ELR (cell line): ENCODE measurements at regions not wholly inside any gene's neighbourhood (a gene's known extent, or its start where the extent isn't known, plus 50 kb on each side); places are given as distances from the start of the nearest gene placed in this dataset.
"Not testable (repeated sequence)": the region's sequence is repeated elsewhere in the genome, so short reads cannot be mapped to it uniquely, and the experiment has no call there.

Experiments
- DNase-seq: peaks from one replicate; pipeline ENCODE4 v3.0.0-alpha.2; 2015; ENCODE audit warnings: low read depth

DNA sequence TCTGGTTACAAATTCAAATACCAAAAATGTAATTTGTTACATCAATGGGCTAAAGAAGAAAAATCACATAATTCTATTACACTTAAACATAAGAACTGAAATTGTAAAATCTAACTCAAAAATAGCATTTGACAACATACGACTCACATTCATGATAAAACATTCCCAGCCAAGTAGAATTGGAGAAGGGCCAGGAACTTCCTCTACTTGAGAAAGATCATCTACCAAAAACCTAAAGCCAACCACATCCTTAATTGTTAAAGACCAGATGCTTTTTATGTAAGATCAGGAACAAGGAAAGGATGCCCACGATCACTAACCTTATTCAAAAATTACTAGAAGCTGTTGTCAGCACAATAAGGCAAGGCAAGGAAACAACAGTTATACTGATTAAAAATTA is 1819.8 kb upstream of the C9orf72 start:
- DNase-seq = peak; percentile 21

GRCh38 chr9:29394855-29395254 is 1821.6 kb upstream of the C9orf72 start:
- no peak for DNase-seq

- DNase-seq = no peak
Measured at GRCh38 chr9:29397148-29397547, 1823.9 kb upstream of the C9orf72 start.

DNA sequence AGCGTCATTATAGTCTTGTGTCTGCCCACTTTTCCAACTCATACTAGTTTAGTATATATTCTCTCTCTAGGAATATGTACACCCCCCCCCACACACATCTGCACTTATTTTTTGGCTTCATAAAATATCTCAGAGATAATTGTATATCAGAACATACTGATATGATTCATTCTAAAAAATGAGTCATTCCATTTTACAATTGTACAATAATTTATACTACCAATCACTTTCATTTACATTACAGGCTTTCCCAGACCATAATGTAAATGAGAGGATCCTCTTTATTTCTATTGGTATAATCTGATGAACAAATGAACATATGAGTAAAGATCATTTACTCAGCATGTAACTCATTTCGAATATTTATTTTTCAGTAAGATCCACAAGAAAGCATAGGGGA is 1842.9 kb upstream of the C9orf72 start:
- DNase-seq = no peak

DNA sequence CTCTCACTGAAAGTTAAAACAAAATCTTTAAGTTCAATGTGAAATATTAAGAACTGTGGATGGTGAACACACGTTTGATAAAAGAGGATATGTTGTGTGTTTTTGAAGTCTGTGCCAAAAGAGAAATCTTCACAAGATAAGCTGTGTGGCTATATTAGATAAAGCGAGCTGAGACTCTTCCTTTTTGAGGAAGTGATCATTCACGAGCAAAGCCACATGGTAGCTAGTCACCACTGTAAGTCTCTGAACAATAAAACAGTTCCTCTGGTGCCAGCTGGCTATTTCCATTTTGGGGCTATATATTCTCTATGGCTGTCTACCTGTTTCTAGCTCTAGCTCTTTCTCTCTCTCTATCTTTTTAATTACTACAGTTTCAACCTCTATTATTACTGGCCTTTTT is 1849.2 kb upstream of the C9orf72 start:
- no peak for DNase-seq

DNA sequence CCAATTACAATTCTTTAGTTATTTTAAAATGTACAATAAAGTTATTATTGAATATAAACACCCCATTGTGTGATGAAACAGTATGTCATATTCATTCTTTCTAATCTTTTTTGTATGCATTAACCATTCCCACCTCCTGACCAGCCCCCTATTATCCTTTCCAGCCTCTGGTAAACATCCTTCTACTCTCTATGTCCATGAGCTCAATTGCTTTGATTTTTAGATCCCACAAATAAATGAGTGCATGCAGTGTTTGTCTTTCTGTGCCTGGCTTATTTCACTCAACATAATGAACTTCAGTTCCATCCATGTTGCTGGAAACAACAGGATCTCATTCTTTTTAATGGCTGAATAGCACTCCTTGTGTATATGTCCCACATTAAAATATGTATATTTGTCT is 1858.9 kb upstream of the C9orf72 start:
- DNase-seq = no peak

DNA sequence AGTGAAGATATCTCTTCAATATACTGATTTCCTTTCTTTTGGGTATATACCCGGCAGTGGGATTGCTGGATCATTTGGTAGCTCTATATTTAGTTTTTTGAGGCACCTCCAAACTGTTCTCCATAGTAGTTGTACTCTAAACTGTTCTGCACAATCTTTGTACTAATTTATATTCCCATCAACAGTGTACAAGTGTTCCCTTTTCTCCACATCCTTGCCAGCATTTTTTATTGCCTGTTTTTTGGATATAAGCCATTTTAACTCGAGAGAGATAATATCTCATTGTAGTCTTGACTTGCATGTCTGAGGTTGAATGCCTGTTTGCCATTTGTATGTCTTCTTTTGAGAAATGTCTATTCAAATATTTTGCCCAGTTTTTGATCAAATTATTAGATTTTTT is 1859.4 kb upstream of the C9orf72 start:
- not testable (repeated sequence) for DNase-seq

- no peak for DNase-seq
Measured at GRCh38 chr9:29435368-29435767, 1862.1 kb upstream of the C9orf72 start.

- DNase-seq = no peak
Measured at GRCh38 chr9:29437526-29437925, 1864.2 kb upstream of the C9orf72 start.

- DNase-seq = peak; percentile 39
Measured at GRCh38 chr9:29439961-29440360, 1866.7 kb upstream of the C9orf72 start.

- no peak for DNase-seq
Measured at GRCh38 chr9:29440449-29440848, 1867.2 kb upstream of the C9orf72 start.

- no peak for DNase-seq
Measured at GRCh38 chr9:29445751-29446150, 1872.5 kb upstream of the C9orf72 start.

GRCh38 chr9:29449306-29449705 is 1876.0 kb upstream of the C9orf72 start:
- DNase-seq = no peak

DNA sequence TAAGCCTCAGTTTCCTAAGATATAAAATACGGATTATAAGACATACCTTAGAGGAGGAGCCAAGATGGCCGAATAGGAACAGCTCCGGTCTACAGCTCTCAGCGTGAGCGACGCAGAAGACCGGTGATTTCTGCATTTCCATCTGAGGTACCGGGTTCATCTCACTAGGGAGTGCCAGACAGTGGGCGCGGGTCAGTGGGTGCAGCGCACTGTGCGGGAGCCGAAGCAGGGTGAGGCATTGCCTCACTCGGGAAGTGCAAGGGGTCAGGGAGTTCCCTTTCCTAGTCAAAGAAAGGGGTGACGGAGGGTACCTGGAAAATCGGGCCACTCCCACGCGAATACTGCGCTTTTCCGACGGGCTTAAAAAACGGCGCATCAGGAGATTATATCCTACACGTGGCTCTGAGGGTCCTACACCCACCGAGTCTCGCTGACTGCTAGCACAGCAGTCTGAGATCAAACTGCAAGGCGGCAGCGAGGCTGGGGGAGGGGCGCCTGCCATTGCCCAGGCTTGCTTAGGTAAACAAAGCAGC is 1877.1 kb upstream of the C9orf72 start:
- not testable (repeated sequence) for DNase-seq

GRCh38 chr9:29456940-29457339 is 1883.7 kb upstream of the C9orf72 start:
- peak; percentile 45 for DNase-seq

- DNase-seq = no peak
Measured at GRCh38 chr9:29475471-29475870, 1902.2 kb upstream of the C9orf72 start.

GRCh38 chr9:29511680-29512079 is 1938.4 kb upstream of the C9orf72 start:
- no peak for DNase-seq

DNA sequence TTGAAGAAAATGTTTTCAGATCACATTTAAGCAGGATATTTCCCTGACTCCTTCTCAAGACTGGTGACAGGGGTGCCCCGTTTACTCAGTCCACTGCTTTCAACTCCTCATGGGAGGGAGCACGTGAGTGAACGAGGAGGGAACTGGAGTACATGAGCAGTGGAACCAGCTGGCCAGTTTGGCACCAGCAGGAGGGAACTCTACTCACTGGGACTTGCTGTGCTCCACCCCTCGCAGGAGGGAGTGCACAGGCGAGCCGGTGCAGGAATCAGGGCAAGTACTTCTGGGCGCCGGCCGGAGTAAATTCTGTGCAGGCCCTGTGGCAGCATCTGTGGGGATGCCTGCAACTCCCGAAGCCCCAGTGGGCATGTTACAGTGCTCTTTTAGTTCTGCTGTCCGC is 1941.1 kb upstream of the C9orf72 start:
- peak; percentile 3 for DNase-seq

- DNase-seq = no peak
Measured at GRCh38 chr9:29514862-29515261, 1941.6 kb upstream of the C9orf72 start.

GRCh38 chr9:29548436-29548835 is 1975.2 kb upstream of the C9orf72 start:
- no peak for DNase-seq

DNA sequence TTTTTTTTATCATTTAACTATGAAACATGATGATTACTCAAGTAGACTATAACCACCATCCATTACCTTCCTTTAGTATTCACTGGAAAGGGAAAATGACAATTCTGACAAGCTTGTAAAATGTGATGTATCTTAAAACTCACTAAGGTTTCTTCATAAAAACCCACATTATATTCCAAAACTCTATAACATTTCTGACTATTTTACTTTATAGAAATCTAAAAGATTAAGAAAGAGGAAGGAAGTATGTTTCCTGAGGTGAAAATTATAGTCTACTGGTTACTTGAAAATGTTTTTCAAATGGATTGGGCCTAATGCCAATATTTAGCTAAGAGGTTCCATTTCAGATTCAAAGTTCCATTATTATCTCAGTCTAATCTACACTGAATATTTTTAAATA is 1982.2 kb upstream of the C9orf72 start:
- DNase-seq = no peak

GRCh38 chr9:29556317-29556716 is 1983.0 kb upstream of the C9orf72 start:
- DNase-seq = peak; percentile 84

DNA sequence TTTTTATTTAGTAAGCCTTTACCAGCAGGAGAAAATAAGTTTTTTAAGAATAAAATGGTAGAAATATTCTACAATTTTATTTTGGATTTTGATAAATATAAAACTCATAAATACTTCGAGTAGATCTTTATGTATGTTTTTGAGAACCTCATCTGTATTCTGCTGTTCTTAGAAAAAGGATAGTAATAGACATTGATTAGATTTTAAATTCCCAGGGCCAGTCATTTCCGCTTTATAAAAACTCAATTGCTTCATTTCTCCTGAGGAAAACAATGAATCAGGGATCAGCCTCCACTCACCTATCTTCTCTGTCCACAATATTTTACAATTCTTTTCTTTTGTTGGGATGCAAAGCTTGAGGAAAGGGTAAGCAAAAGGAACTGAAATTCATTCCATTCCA is 1983.5 kb upstream of the C9orf72 start:
- DNase-seq = no peak

DNA sequence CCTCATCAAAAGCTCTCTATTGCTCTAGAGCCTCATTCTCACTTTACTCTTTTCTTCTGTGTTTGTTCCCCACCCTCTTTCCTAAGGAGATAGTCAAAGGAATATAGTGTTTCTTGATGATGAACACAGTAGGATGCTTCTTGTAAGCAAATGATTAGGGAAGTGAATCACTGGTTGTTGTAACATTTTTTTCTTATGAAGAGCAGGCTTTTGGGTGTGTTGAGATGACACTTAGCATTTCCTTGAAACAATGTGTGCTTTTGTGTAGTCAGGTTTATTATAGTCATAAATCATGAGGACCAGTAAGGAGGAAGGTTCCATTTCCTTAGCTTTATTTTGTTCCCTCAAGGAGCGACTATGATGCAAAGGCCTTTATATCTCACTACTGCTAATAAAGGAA is 1991.3 kb upstream of the C9orf72 start:
- peak; percentile 74 for DNase-seq

DNA sequence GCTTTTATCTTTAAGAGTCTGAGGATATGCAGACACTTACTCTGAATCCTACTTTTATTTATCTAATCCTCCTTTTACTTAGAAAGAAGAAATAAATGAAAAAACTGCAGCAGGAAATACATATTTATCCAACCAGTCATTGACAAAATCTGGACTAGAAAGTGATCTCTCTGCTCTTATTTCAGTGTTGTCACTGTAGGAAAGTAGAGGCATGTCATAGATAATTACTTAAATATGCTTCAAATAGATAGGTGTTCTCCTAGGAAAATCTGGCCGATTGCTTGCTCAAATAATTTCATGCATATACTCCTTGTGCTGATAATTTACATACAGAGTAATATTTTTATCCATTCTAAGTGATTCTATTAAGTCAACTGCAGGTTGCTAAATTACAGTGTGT is 2001.9 kb upstream of the C9orf72 start:
- DNase-seq = peak; percentile 2
